HAP-1 (cell line): ENCODE measurements at regions not wholly inside any gene's neighbourhood (a gene's known extent, or its start where the extent isn't known, plus 50 kb on each side); places are given as distances from the start of the nearest gene placed in this dataset.

Experiments used
- DNase-seq, 2 experiments: peaks; one replicate each; pipeline ENCODE4 v3.0.0-alpha.2; 2016 to 2020; ENCODE audit warnings: low spot score in 2 of 2
- H3K27me3 ChIP-seq: fragments of 250-450 bp; sonication (Bioruptor Pico); 2 replicates; pipeline ENCODE4 v1.5.1; 2020; ENCODE audit warnings: low read depth, mild to moderate bottlenecking, moderate library complexity
- H3K36me3 ChIP-seq: fragments of 250-450 bp; sonication (Bioruptor Pico); replicated peaks from 2 replicates; pipeline ENCODE4 v1.5.1; 2020; ENCODE audit warnings: mild to moderate bottlenecking
- H3K4me1 ChIP-seq: fragments of 250-450 bp; sonication (Bioruptor Pico); 2 replicates; pipeline ENCODE4 v1.5.1; 2020; ENCODE audit warnings: mild to moderate bottlenecking
- H3K4me3 ChIP-seq: fragments of 250-450 bp; sonication (Bioruptor Pico); 2 replicates; pipeline ENCODE4 v1.5.1; 2020; ENCODE audit warnings: mild to moderate bottlenecking, moderate library complexity
- H3K9me3 ChIP-seq: fragments of 250-450 bp; sonication (Bioruptor Pico); 2 replicates; pipeline ENCODE4 v1.5.1; 2020; ENCODE audit warnings: mild to moderate bottlenecking, moderate library complexity
- in situ Hi-C: fragments of 300-500 bp; cut with MboI; formaldehyde crosslinking; loops from 3 replicates; pipeline ENCODE4 v1.14.3; 2020; ENCODE audit warnings: low sequenced_read_pairs, inconsistent platforms, mixed read lengths

- Histone ChIP-seq H3K27me3 (no peaks in the 10 kb centered on the region), H3K4me3 (no peak overlapping the region), H3K9me3 (0 out of 2 replicates have a peak, but pooled peaks cover 3% of the 10 kb centered on the region), H3K4me1 (no peaks in the 10 kb centered on the region), H3K36me3 (no peaks in the 10 kb centered on the region)
- in situ Hi-C loops: no loop called here
- no peak for DNase-seq
These were observed 183.8 kb downstream of the MYCN start for GRCh38 chr2:16123856-16124780.

- DNase-seq: no peak
- H3K4me3 ChIP-seq: no peak overlapping the region
- H3K36me3 ChIP-seq: no peaks in the 10 kb centered on the region
- H3K9me3 ChIP-seq: 0 out of 2 replicates have a peak, but pooled peaks cover 3% of the 10 kb centered on the region
- in situ Hi-C loops: no loop called here
- H3K4me1 ChIP-seq: no peaks in the 10 kb centered on the region
- no peaks in the 10 kb centered on the region for H3K27me3 ChIP-seq
These were observed 183.1 kb downstream of the MYCN start for GRCh38 chr2:16123421-16123820.

- no peak for DNase-seq
- in situ Hi-C loops: no loop called here
- H3K4me1 ChIP-seq: no peaks in the 10 kb centered on the region
- 0 out of 2 replicates have a peak, but pooled peaks cover 3% of the 10 kb centered on the region for H3K9me3 ChIP-seq
- no peaks in the 10 kb centered on the region for H3K27me3 ChIP-seq
- H3K36me3 ChIP-seq: no peaks in the 10 kb centered on the region
- H3K4me3 ChIP-seq: no peak overlapping the region
These were observed 182.2 kb downstream of the MYCN start for GRCh38 chr2:16122556-16122955.

GRCh38 chr2:16121986-16122390 lies 181.6 kb downstream of the MYCN start:
- Histone ChIP-seq H3K4me1 (no peaks in the 10 kb centered on the region), H3K36me3 (no peaks in the 10 kb centered on the region), H3K4me3 (no peak overlapping the region), H3K9me3 (0 out of 2 replicates have a peak, but pooled peaks cover 3% of the 10 kb centered on the region), H3K27me3 (no peaks in the 10 kb centered on the region)
- in situ Hi-C loops: no loop called here
- DNase-seq: no peak

- DNase-seq: no peak
- Histone ChIP-seq H3K36me3 (no peaks in the 10 kb centered on the region), H3K9me3 (0 out of 2 replicates have a peak, but pooled peaks cover 3% of the 10 kb centered on the region), H3K27me3 (no peaks in the 10 kb centered on the region), H3K4me3 (no peak overlapping the region), H3K4me1 (peaks cover 4% of the 10 kb centered on the region)
- in situ Hi-C loops: no loop called here
These were observed 181.1 kb downstream of the MYCN start for GRCh38 chr2:16121231-16121985.

- Histone ChIP-seq H3K36me3 (no peaks in the 10 kb centered on the region), H3K9me3 (0 out of 2 replicates have a peak, but pooled peaks cover 3% of the 10 kb centered on the region), H3K4me1 (peaks cover 6% of the 10 kb centered on the region), H3K27me3 (no peaks in the 10 kb centered on the region), H3K4me3 (no peak overlapping the region)
- in situ Hi-C loops: no loop called here
- DNase-seq: no peak
These were observed 180.3 kb downstream of the MYCN start for GRCh38 chr2:16120591-16121180.

GRCh38 chr2:16119741-16120140 lies 179.4 kb downstream of the MYCN start:
- no peak for DNase-seq
- Histone ChIP-seq H3K27me3 (no peaks in the 10 kb centered on the region), H3K4me3 (no peak overlapping the region), H3K36me3 (no peaks in the 10 kb centered on the region), H3K9me3 (0 out of 2 replicates have a peak, but pooled peaks cover 3% of the 10 kb centered on the region), H3K4me1 (peaks cover 6% of the 10 kb centered on the region)
- in situ Hi-C loops: no loop called here

- Histone ChIP-seq H3K4me1 (peaks cover 6% of the 10 kb centered on the region), H3K9me3 (0 out of 2 replicates have a peak, but pooled peaks cover 3% of the 10 kb centered on the region), H3K27me3 (no peaks in the 10 kb centered on the region), H3K36me3 (no peaks in the 10 kb centered on the region), H3K4me3 (no peak overlapping the region)
- in situ Hi-C loops: no loop called here
- DNase-seq: no peak
These were observed 178.6 kb downstream of the MYCN start for GRCh38 chr2:16118611-16119590.

GRCh38 chr2:16117791-16118610 lies 177.7 kb downstream of the MYCN start:
- no peak for DNase-seq
- in situ Hi-C loops: no loop called here
- Histone ChIP-seq H3K9me3 (0 out of 2 replicates have a peak, but pooled peaks cover 3% of the 10 kb centered on the region), H3K4me3 (no peak overlapping the region), H3K36me3 (no peaks in the 10 kb centered on the region), H3K27me3 (no peaks in the 10 kb centered on the region), H3K4me1 (peaks cover 6% of the 10 kb centered on the region)

GRCh38 chr2:16117021-16117700 lies 176.8 kb downstream of the MYCN start:
- Histone ChIP-seq H3K4me1 (peaks cover 6% of the 10 kb centered on the region), H3K9me3 (0 out of 2 replicates have a peak, but pooled peaks cover 3% of the 10 kb centered on the region), H3K4me3 (no peak overlapping the region), H3K27me3 (no peaks in the 10 kb centered on the region), H3K36me3 (no peaks in the 10 kb centered on the region)
- in situ Hi-C loops: no loop called here
- DNase-seq: no peak

GRCh38 chr2:16115881-16116830 lies 175.8 kb downstream of the MYCN start:
- H3K27me3 ChIP-seq: no peaks in the 10 kb centered on the region
- no peaks in the 10 kb centered on the region for H3K36me3 ChIP-seq
- H3K4me3 ChIP-seq: no peak overlapping the region
- no peaks in the 10 kb centered on the region for H3K9me3 ChIP-seq
- in situ Hi-C loops: no loop called here
- H3K4me1 ChIP-seq: peaks cover 6% of the 10 kb centered on the region
- DNase-seq: no peak
